Neural progenitor cell (in vitro differentiated cells): ENCODE measurements at regions not wholly inside any gene's neighbourhood (a gene's known extent, or its start where the extent isn't known, plus 50 kb on each side); places are given as distances from the start of the nearest gene placed in this dataset.

Experiments
- DNase-seq: peaks from one replicate; pipeline ENCODE4 v3.0.0-alpha.2; 2016; ENCODE audit warnings: low spot score
- H2AFZ ChIP-seq: fragments of 200-600 bp; sonication (generic); replicated peaks from 2 replicates; pipeline ENCODE4 v1.6.1; 2016; ENCODE audit warnings: antibody characterized with exemption
- H3F3A ChIP-seq: fragments of 200-600 bp; sonication (generic); 2 replicates; pipeline ENCODE4 v1.6.1; 2016; ENCODE audit warnings: antibody characterized with exemption, low read depth
- H3K27ac ChIP-seq: fragments of 200-600 bp; sonication (generic); 2 replicates; pipeline ENCODE4 v1.5.1; 2016; ENCODE audit warnings: mild to moderate bottlenecking
- H3K27me3 ChIP-seq: fragments of 200-600 bp; sonication (generic); 2 replicates; pipeline ENCODE4 v1.6.1; 2016; ENCODE audit warnings: mild to moderate bottlenecking, moderate library complexity
- H3K36me3 ChIP-seq: fragments of 200-600 bp; sonication (generic); 2 replicates; pipeline ENCODE4 v1.5.1; 2016
- H3K4me1 ChIP-seq: fragments of 200-600 bp; sonication (generic); 2 replicates; pipeline ENCODE4 v1.6.1; 2016; ENCODE audit warnings: mixed run types
- H3K4me2 ChIP-seq: fragments of 200-600 bp; sonication (generic); 2 replicates; pipeline ENCODE4 v1.6.1; 2016
- H3K4me3 ChIP-seq: fragments of 200-600 bp; sonication (generic); 2 replicates; pipeline ENCODE4 v1.5.1; 2016
- H3K79me2 ChIP-seq: fragments of 200-600 bp; sonication (generic); 2 replicates; pipeline ENCODE4 v1.6.1; 2016; ENCODE audit warnings: low read depth
- H3K9ac ChIP-seq: fragments of 200-600 bp; sonication (generic); 2 replicates; pipeline ENCODE4 v1.6.1; 2016
- H3K9me3 ChIP-seq: fragments of 200-600 bp; sonication (generic); 2 replicates; pipeline ENCODE4 v1.5.1; 2016; ENCODE audit warnings: low read depth
- H4K20me1 ChIP-seq: fragments of 200-600 bp; sonication (generic); 2 replicates; pipeline ENCODE4 v1.6.1; 2016; ENCODE audit warnings: low read depth
- H3K27ac Mint-ChIP-seq: 3 replicates; pipeline ENCODE4 v1.8.0; 2021; ENCODE audit warnings: mixed read lengths
- H3K27me3 Mint-ChIP-seq: 2 replicates; pipeline ENCODE4 v1.8.0; 2022; ENCODE audit warnings: low read depth, mild to moderate bottlenecking, inconsistent platforms, moderate library complexity, mixed read lengths; ENCODE audit not compliant: insufficient read depth
- H3K36me3 Mint-ChIP-seq: 3 replicates; pipeline ENCODE4 v1.8.0; 2021; ENCODE audit warnings: mixed read lengths
- H3K4me1 Mint-ChIP-seq: 3 replicates; pipeline ENCODE4 v1.8.0; 2021; ENCODE audit warnings: mixed read lengths
- H3K4me3 Mint-ChIP-seq: 3 replicates; pipeline ENCODE4 v1.8.0; 2021; ENCODE audit warnings: mild to moderate bottlenecking, moderate library complexity, mixed read lengths
- H3K9me3 Mint-ChIP-seq: 3 replicates; pipeline ENCODE4 v1.8.0; 2020; ENCODE audit warnings: mixed read lengths
- EZH2 ChIP-seq: fragments of 200-600 bp; sonication (generic); IDR thresholded peaks from 2 replicates; pipeline ENCODE4 v1.6.1; 2017; ENCODE audit warnings: antibody characterized with exemption, mild to moderate bottlenecking, moderate library complexity
- EZH2phosphoT487 ChIP-seq: fragments of 200-600 bp; sonication (generic); IDR thresholded peaks from 2 replicates; pipeline ENCODE4 v1.6.1; 2017; ENCODE audit warnings: antibody characterized with exemption
- TF ChIP-seq, protein P1 (sequence below): fragments of 200-600 bp; sonication (generic); IDR thresholded peaks from 2 replicates; pipeline ENCODE4 v1.5.1; 2017; ENCODE audit warnings: antibody characterized with exemption, mild to moderate bottlenecking

- Histone ChIP-seq H3K36me3 (no peaks in the 10 kb centered on the region), H3K4me1 (no peaks in the 10 kb centered on the region), H3K27ac (no peak overlapping the region), H2AFZ (no peak overlapping the region), H4K20me1 (no peaks in the 10 kb centered on the region), H3K9ac (no peak overlapping the region), H3K79me2 (no peaks in the 10 kb centered on the region), H3K27me3 (no peaks in the 10 kb centered on the region), H3K4me3 (no peak overlapping the region), H3K9me3 (no peaks in the 10 kb centered on the region), H3F3A (no peaks in the 10 kb centered on the region), H3K4me2 (no peak overlapping the region)
- Mint-ChIP-seq H3K27me3 (peaks cover 10% of the 10 kb centered on the region), H3K27ac (no peak overlapping the region), H3K36me3 (no peaks in the 10 kb centered on the region), H3K9me3 (no peaks in the 10 kb centered on the region), H3K4me3 (no peak overlapping the region), H3K4me1 (no peaks in the 10 kb centered on the region)
- no peak for DNase-seq
- no peak for TF ChIP-seq EZH2
These were observed 172.5 kb downstream of the URB2 start for GRCh38 chr1:229798558-229798957.

GRCh38 chr1:229803626-229804217 is 177.7 kb downstream of the URB2 start:
- peaks cover 15% of the 10 kb centered on the region for H3K9me3 Mint-ChIP-seq
- TF ChIP-seq EZH2: no peak
- TF ChIP-seq, protein P1, sequence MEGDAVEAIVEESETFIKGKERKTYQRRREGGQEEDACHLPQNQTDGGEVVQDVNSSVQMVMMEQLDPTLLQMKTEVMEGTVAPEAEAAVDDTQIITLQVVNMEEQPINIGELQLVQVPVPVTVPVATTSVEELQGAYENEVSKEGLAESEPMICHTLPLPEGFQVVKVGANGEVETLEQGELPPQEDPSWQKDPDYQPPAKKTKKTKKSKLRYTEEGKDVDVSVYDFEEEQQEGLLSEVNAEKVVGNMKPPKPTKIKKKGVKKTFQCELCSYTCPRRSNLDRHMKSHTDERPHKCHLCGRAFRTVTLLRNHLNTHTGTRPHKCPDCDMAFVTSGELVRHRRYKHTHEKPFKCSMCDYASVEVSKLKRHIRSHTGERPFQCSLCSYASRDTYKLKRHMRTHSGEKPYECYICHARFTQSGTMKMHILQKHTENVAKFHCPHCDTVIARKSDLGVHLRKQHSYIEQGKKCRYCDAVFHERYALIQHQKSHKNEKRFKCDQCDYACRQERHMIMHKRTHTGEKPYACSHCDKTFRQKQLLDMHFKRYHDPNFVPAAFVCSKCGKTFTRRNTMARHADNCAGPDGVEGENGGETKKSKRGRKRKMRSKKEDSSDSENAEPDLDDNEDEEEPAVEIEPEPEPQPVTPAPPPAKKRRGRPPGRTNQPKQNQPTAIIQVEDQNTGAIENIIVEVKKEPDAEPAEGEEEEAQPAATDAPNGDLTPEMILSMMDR: no peak
- no peak for TF ChIP-seq EZH2phosphoT487
- no peaks in the 10 kb centered on the region for H3K36me3 Mint-ChIP-seq
- H3K27me3 ChIP-seq: no peaks in the 10 kb centered on the region
- H2AFZ ChIP-seq: no peak overlapping the region
- no peak overlapping the region for H3K4me3 ChIP-seq
- H3K9ac ChIP-seq: no peak overlapping the region
- H3K4me1 ChIP-seq: no peaks in the 10 kb centered on the region
- no peaks in the 10 kb centered on the region for H3F3A ChIP-seq
- no peak for DNase-seq
- H4K20me1 ChIP-seq: no peaks in the 10 kb centered on the region
- H3K27ac ChIP-seq: no peak overlapping the region
- H3K79me2 ChIP-seq: no peaks in the 10 kb centered on the region
- H3K36me3 ChIP-seq: no peaks in the 10 kb centered on the region
- no peak overlapping the region for H3K27ac Mint-ChIP-seq
- H3K4me2 ChIP-seq: no peak overlapping the region
- no peak overlapping the region for H3K4me3 Mint-ChIP-seq
- H3K9me3 ChIP-seq: no peaks in the 10 kb centered on the region
- peaks cover 4% of the 10 kb centered on the region for H3K27me3 Mint-ChIP-seq
- no peaks in the 10 kb centered on the region for H3K4me1 Mint-ChIP-seq

- Mint-ChIP-seq H3K9me3 (peaks cover 29% of the 10 kb centered on the region), H3K27me3 (no peaks in the 10 kb centered on the region), H3K4me1 (no peaks in the 10 kb centered on the region), H3K27ac (no peak overlapping the region), H3K36me3 (no peaks in the 10 kb centered on the region), H3K4me3 (no peak overlapping the region)
- Histone ChIP-seq H3K4me3 (no peak overlapping the region), H3K9ac (no peak overlapping the region), H4K20me1 (no peaks in the 10 kb centered on the region), H2AFZ (no peak overlapping the region), H3K27ac (no peak overlapping the region), H3K4me2 (no peak overlapping the region), H3K27me3 (no peaks in the 10 kb centered on the region), H3K36me3 (no peaks in the 10 kb centered on the region), H3K9me3 (no peaks in the 10 kb centered on the region), H3K4me1 (no peaks in the 10 kb centered on the region), H3K79me2 (no peaks in the 10 kb centered on the region), H3F3A (no peaks in the 10 kb centered on the region)
- DNase-seq: no peak
- no peak for TF ChIP-seq EZH2
- TF ChIP-seq EZH2phosphoT487: no peak
- TF ChIP-seq, protein P1: no peak
These were observed 182.2 kb downstream of the URB2 start for GRCh38 chr1:229808272-229808671.

- DNase-seq: no peak
- Mint-ChIP-seq H3K27ac (no peak overlapping the region), H3K9me3 (peaks cover 19% of the 10 kb centered on the region), H3K36me3 (no peaks in the 10 kb centered on the region), H3K4me3 (no peak overlapping the region), H3K4me1 (peaks cover under 1% of the 10 kb centered on the region), H3K27me3 (no peaks in the 10 kb centered on the region)
- Histone ChIP-seq H3K27me3 (no peaks in the 10 kb centered on the region), H3F3A (no peaks in the 10 kb centered on the region), H3K9me3 (no peaks in the 10 kb centered on the region), H3K36me3 (no peaks in the 10 kb centered on the region), H4K20me1 (no peaks in the 10 kb centered on the region), H3K4me3 (no peak overlapping the region), H2AFZ (no peak overlapping the region), H3K27ac (no peak overlapping the region), H3K4me2 (no peak overlapping the region), H3K79me2 (no peaks in the 10 kb centered on the region), H3K4me1 (peaks cover 4% of the 10 kb centered on the region), H3K9ac (no peak overlapping the region)
- TF ChIP-seq, protein P1: no peak
- TF ChIP-seq EZH2 (no peak), EZH2phosphoT487 (no peak)
These were observed 184.1 kb downstream of the URB2 start for GRCh38 chr1:229810140-229810539.
